BE2C (cell line): ENCODE measurements at regions not wholly inside any gene's neighbourhood (a gene's known extent, or its start where the extent isn't known, plus 50 kb on each side); places are given as distances from the start of the nearest gene placed in this dataset.
A peak's percentile ranks its signal among the peaks of the same experiment; 100 is the strongest.

ENCODE experiments used
- DNase-seq: peaks from one replicate; pipeline ENCODE4 v3.0.0-alpha.2; 2020
- H3K27me3 ChIP-seq: fragments of 250-450 bp; sonication (Bioruptor Pico); 2 replicates; pipeline ENCODE4 v1.5.1; 2020; ENCODE audit warnings: mild to moderate bottlenecking
- H3K36me3 ChIP-seq: fragments of 250-450 bp; sonication (Bioruptor Pico); 2 replicates; pipeline ENCODE4 v1.5.1; 2020; ENCODE audit warnings: mild to moderate bottlenecking
- H3K4me1 ChIP-seq: fragments of 250-450 bp; sonication (Bioruptor Pico); 2 replicates; pipeline ENCODE4 v1.5.1; 2020
- H3K4me3 ChIP-seq: 2 replicates; pipeline ENCODE4 v1.5.1; 2011; ENCODE audit warnings: low read depth, low read length
- H3K9me3 ChIP-seq: fragments of 250-450 bp; sonication (Bioruptor Pico); 2 replicates; pipeline ENCODE4 v1.5.1; 2020
- CTCF ChIP-seq: IDR thresholded peaks from 2 replicates; pipeline ENCODE4 v1.5.1; 2012; ENCODE audit warnings: mild to moderate bottlenecking, low read depth, low read length

- no peak for DNase-seq
These were observed 497.3 kb upstream of the SPTLC3 start for GRCh38 chr20:12511499-12511898.

DNA sequence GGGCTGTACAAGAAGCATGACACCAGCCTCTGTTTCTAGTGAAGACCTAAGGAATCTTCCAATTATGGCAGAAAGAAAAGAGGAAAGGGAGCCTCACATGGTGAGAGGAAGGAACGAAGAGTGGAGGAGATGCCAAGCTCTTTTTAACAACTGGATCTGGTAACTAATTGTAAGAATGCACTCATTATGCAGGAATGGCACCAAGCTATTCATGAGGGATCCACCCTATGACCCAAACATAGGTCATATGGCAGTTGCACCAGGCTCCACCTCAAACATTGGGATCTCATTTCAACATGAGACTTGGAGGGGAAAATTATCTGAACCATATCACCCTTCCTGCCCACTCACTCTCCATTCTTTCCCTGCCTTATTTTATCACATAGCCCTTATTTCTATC, 496.0 kb upstream of the SPTLC3 start:
- no peak overlapping the region for H3K4me3 ChIP-seq
- no peaks in the 10 kb centered on the region for H3K9me3 ChIP-seq
- no peak for TF ChIP-seq CTCF
- no peak for DNase-seq
- H3K4me1 ChIP-seq: no peaks in the 10 kb centered on the region
- H3K36me3 ChIP-seq: no peaks in the 10 kb centered on the region
- H3K27me3 ChIP-seq: no peaks in the 10 kb centered on the region

More at GRCh38 chr20:12511499-12511898, 497.3 kb upstream of the SPTLC3 start:
- Histone ChIP-seq H3K9me3 (no peaks in the 10 kb centered on the region), H3K4me3 (no peak overlapping the region), H3K4me1 (no peaks in the 10 kb centered on the region), H3K36me3 (no peaks in the 10 kb centered on the region), H3K27me3 (no peaks in the 10 kb centered on the region)
- no peak for TF ChIP-seq CTCF

GRCh38 chr20:12528104-12528503, 480.7 kb upstream of the SPTLC3 start:
- no peak for TF ChIP-seq CTCF
- DNase-seq: no peak
- no peaks in the 10 kb centered on the region for H3K27me3 ChIP-seq
- peaks cover 2% of the 10 kb centered on the region; the same call in 1 of the 2 replicates for H3K4me1 ChIP-seq
- H3K36me3 ChIP-seq: no peaks in the 10 kb centered on the region
- H3K9me3 ChIP-seq: no peaks in the 10 kb centered on the region
- H3K4me3 ChIP-seq: no peak overlapping the region

GRCh38 chr20:12528591-12529041, 480.2 kb upstream of the SPTLC3 start:
- peaks cover 2% of the 10 kb centered on the region; the same call in 1 of the 2 replicates for H3K4me1 ChIP-seq
- no peak for TF ChIP-seq CTCF

GRCh38 chr20:12531626-12532025, 477.1 kb upstream of the SPTLC3 start:
- DNase-seq: no peak
- no peaks in the 10 kb centered on the region for H3K27me3 ChIP-seq
- H3K4me3 ChIP-seq: no peak overlapping the region
- no peak for TF ChIP-seq CTCF
- H3K4me1 ChIP-seq: peaks cover 2% of the 10 kb centered on the region; the same call in 1 of the 2 replicates
- no peaks in the 10 kb centered on the region for H3K9me3 ChIP-seq
- H3K36me3 ChIP-seq: no peaks in the 10 kb centered on the region

More at GRCh38 chr20:12528591-12529041, 480.2 kb upstream of the SPTLC3 start:
- peak; percentile 43 for DNase-seq
- Histone ChIP-seq H3K4me3 (no peak overlapping the region), H3K36me3 (no peaks in the 10 kb centered on the region), H3K27me3 (no peaks in the 10 kb centered on the region), H3K9me3 (no peaks in the 10 kb centered on the region)

DNA sequence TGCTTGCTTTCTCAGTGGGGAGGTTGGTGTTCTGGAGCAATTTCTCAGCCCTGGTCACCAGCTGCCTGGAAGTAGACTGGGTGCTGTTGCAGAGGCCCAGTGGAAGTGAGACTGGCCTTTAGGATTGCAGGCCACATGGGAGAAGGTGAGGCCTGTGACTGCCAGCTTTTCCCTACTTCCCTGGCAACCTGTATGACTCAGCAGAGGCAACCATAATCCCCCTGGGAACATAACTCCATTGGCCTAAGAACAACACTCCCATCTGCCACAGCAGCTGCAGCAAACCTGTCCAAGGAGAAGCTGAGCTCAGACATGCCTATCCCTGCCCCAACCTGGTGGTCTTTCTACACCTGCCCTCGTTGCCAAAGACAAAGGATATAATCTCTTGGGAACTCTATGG, 473.5 kb upstream of the SPTLC3 start:
- no peaks in the 10 kb centered on the region for H3K36me3 ChIP-seq
- H3K4me1 ChIP-seq: 0 out of 2 replicates have a peak, but pooled peaks cover 2% of the 10 kb centered on the region
- H3K27me3 ChIP-seq: no peaks in the 10 kb centered on the region
- no peak for TF ChIP-seq CTCF
- H3K4me3 ChIP-seq: no peak overlapping the region
- peak; percentile 30 for DNase-seq
- H3K9me3 ChIP-seq: no peaks in the 10 kb centered on the region
